DLD1 (cell line): ENCODE measurements at regions not wholly inside any gene's neighbourhood (a gene's known extent, or its start where the extent isn't known, plus 50 kb on each side); places are given as distances from the start of the nearest gene placed in this dataset.

ENCODE experiments used
- in situ Hi-C: cut with HindIII; loops from 2 replicates; pipeline ENCODE4 v1.10.0; 2017; ENCODE audit warnings: low sequenced_read_pairs

- in situ Hi-C loops: no loop called here
Measured at GRCh38 chr10:130230036-130230435, 93.8 kb downstream of the GLRX3 start.

GRCh38 chr10:130230611-130231010 is 94.4 kb downstream of the GLRX3 start:
- in situ Hi-C loops: no loop called here

- in situ Hi-C loops: no loop called here
Measured at GRCh38 chr10:130231251-130231741, 95.1 kb downstream of the GLRX3 start.

- in situ Hi-C loops: no loop called here
Measured at GRCh38 chr10:130232166-130233034, 96.2 kb downstream of the GLRX3 start.

GRCh38 chr10:130233035-130233360 is 96.8 kb downstream of the GLRX3 start:
- in situ Hi-C loops: no loop called here

GRCh38 chr10:130233426-130233825 is 97.2 kb downstream of the GLRX3 start:
- in situ Hi-C loops: no loop called here

GRCh38 chr10:130234171-130234965 is 98.2 kb downstream of the GLRX3 start:
- in situ Hi-C loops: no loop called here

GRCh38 chr10:130236711-130237110 is 100.5 kb downstream of the GLRX3 start:
- in situ Hi-C loops: no loop called here

GRCh38 chr10:130240409-130240808 is 104.2 kb downstream of the GLRX3 start:
- in situ Hi-C loops: no loop called here

GRCh38 chr10:130242513-130242912 is 106.3 kb downstream of the GLRX3 start:
- in situ Hi-C loops: no loop called here

GRCh38 chr10:130243015-130243414 is 106.8 kb downstream of the GLRX3 start:
- in situ Hi-C loops: no loop called here

- in situ Hi-C loops: no loop called here
Measured at GRCh38 chr10:130244031-130244927, 108.1 kb downstream of the GLRX3 start.

- in situ Hi-C loops: no loop called here
Measured at GRCh38 chr10:130244928-130245495, 108.8 kb downstream of the GLRX3 start.

GRCh38 chr10:130246113-130246512 is 109.9 kb downstream of the GLRX3 start:
- in situ Hi-C loops: no loop called here

GRCh38 chr10:130250127-130250526 is 113.9 kb downstream of the GLRX3 start:
- in situ Hi-C loops: no loop called here

GRCh38 chr10:130251766-130252165 is 115.6 kb downstream of the GLRX3 start:
- in situ Hi-C loops: no loop called here

GRCh38 chr10:130254243-130254642 is 118.1 kb downstream of the GLRX3 start:
- in situ Hi-C loops: no loop called here

GRCh38 chr10:130254662-130255061 is 118.5 kb downstream of the GLRX3 start:
- in situ Hi-C loops: no loop called here

- in situ Hi-C loops: no loop called here
Measured at GRCh38 chr10:130255777-130256176, 119.6 kb downstream of the GLRX3 start.

GRCh38 chr10:130257897-130258296 is 121.7 kb downstream of the GLRX3 start:
- in situ Hi-C loops: no loop called here

- in situ Hi-C loops: no loop called here
Measured at GRCh38 chr10:130259380-130259779, 123.2 kb downstream of the GLRX3 start.
